Left lung (tissue), 4 donors: ENCODE measurements at regions not wholly inside any gene's neighbourhood (a gene's known extent, or its start where the extent isn't known, plus 50 kb on each side); places are given as distances from the start of the nearest gene placed in this dataset.

Experiments
- ATAC-seq: fragments of 200-7000 bp; cut with Tn5 transposase; one replicate; pipeline ENCODE4 v1.9.1; 2020; ENCODE audit warnings: moderate library complexity
- DNase-seq, 4 donors: peaks; one replicate each; pipeline ENCODE4 v3.0.0-alpha.2; 2013 to 2020
- H3K27ac ChIP-seq, 2 donors: fragments of 200-600 bp; sonication (generic) in 1 of 2; one replicate each; pipeline versions ENCODE4 v1.5.0 to v1.8.0; 2020 to 2021
- H3K27me3 ChIP-seq, 2 donors: fragments of 200-600 bp; sonication (generic) in 1 of 2; one replicate each; pipeline versions ENCODE4 v1.5.0 to v1.8.0; 2020 to 2021
- H3K36me3 ChIP-seq, 2 donors: fragments of 200-600 bp; sonication (generic) in 1 of 2; one replicate each; pipeline versions ENCODE4 v1.5.0 to v1.8.0; 2020 to 2021
- H3K4me1 ChIP-seq, 2 donors: fragments of 200-600 bp; one replicate each; pipeline ENCODE4 v1.8.0; 2021
- H3K4me3 ChIP-seq, 2 donors: fragments of 200-600 bp; sonication (generic) in 1 of 2; one replicate each; pipeline versions ENCODE4 v1.5.0 to v1.8.0; 2020 to 2021; ENCODE audit warnings: mild to moderate bottlenecking in 1 of 2
- H3K9me3 ChIP-seq, 2 donors: fragments of 200-600 bp; sonication (generic) in 1 of 2; one replicate each; pipeline versions ENCODE4 v1.5.0 to v1.8.0; 2020 to 2021
- intact Hi-C, 2 donors: fragments of 100-400 bp; cut with DNase I; formaldehyde crosslinking; loops; one replicate each; pipeline versions ENCODE4 v1.11.2 to v1.14.2; 2022
- TF ChIP-seq, protein P1 (sequence below), 2 donors: fragments of 200-600 bp; sonication (generic) in 1 of 2; IDR thresholded peaks; one replicate each; pipeline versions ENCODE4 v1.5.0 to v1.8.0; 2021; ENCODE audit warnings: antibody characterized with exemption in 2 of 2
- donor health status: DM: no; HTN: yes; CAD: no.
- donor health status: DM: no; HTN: no; CAD: no.

DNA sequence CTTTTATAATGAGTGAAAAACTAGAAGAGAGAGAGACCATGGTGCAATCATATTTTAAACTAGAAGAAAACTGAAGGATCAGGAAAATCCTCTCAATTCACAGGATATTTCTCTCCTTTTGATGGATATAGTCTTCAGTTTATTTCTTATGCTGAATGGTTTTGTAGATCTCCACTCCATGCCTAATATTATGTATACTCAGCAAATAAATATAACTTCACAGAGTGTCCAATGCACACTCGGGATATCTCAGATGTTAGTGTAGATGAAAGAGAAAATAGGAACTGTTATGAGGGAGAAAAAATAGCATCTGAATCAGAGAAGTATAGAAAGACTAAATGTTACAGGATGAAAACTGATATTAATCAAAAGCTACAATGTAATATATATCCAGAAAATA, 1324.5 kb upstream of the PIK3C3 start:
- ATAC-seq (no peak), DNase-seq (no peak)
- no peaks in the 10 kb centered on the region for H3K36me3 ChIP-seq
- no peaks in the 10 kb centered on the region for H3K27me3 ChIP-seq
- H3K4me3 ChIP-seq: no peak overlapping the region
- peaks cover 0 to 9% of the 10 kb centered on the region in 2 donors for H3K9me3 ChIP-seq
- TF ChIP-seq, protein P1, sequence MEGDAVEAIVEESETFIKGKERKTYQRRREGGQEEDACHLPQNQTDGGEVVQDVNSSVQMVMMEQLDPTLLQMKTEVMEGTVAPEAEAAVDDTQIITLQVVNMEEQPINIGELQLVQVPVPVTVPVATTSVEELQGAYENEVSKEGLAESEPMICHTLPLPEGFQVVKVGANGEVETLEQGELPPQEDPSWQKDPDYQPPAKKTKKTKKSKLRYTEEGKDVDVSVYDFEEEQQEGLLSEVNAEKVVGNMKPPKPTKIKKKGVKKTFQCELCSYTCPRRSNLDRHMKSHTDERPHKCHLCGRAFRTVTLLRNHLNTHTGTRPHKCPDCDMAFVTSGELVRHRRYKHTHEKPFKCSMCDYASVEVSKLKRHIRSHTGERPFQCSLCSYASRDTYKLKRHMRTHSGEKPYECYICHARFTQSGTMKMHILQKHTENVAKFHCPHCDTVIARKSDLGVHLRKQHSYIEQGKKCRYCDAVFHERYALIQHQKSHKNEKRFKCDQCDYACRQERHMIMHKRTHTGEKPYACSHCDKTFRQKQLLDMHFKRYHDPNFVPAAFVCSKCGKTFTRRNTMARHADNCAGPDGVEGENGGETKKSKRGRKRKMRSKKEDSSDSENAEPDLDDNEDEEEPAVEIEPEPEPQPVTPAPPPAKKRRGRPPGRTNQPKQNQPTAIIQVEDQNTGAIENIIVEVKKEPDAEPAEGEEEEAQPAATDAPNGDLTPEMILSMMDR (IDR thresholded peaks at IDR 0.05): no peak
- H3K27ac ChIP-seq: no peak overlapping the region
- intact Hi-C loops: no loop called here
- no peaks in the 10 kb centered on the region for H3K4me1 ChIP-seq

DNA sequence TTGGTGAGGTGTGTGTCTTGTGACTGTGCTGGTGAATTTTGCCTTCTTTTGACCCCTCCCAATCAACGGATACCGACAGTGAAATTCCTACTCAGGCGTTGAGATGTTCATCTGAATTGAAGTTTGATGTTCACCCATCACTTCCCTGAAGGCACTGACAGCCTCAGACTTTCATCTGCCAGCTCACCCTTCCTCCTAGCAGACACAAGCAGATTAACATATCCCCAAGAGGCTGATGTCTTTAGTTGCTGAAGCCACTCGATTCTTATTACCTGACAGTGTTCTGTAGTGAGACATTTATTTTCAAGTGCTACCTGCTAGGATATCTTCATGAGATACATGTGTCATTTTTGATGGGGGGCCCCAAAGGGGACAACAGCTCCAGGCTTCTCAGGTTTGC, 1330.1 kb upstream of the PIK3C3 start:
- ATAC-seq: no peak
- H3K27me3 ChIP-seq: no peaks in the 10 kb centered on the region
- no peaks in the 10 kb centered on the region for H3K36me3 ChIP-seq
- TF ChIP-seq, protein P1 (IDR thresholded peaks at IDR 0.05): no peak
- no peaks in the 10 kb centered on the region for H3K4me1 ChIP-seq
- no peak overlapping the region for H3K27ac ChIP-seq
- intact Hi-C loops: no loop called here
- no peaks in the 10 kb centered on the region for H3K9me3 ChIP-seq
- H3K4me3 ChIP-seq: no peak overlapping the region
- DNase-seq: no peak

DNA sequence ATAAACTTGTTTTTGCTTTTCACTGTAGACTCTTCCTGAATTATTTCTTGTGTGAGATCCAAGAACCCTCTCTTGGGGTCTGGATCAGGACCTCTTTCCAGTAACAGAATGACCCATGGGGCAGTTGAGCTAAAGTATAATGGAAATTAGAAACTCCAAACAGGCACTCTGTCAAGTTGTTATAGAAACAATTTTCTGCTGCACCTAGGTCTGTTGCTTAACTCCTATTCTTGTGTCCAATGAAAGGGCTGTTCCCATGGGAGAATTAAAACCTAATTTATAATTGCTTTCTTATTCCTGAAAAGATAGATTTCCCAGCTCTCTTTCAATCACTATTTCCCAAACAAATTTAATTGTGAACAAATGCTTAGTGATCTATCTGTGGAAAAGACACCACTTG, 1341.3 kb upstream of the PIK3C3 start:
- intact Hi-C loops: no loop called here
- TF ChIP-seq, protein P1 (IDR thresholded peaks at IDR 0.05): no peak
- H3K36me3 ChIP-seq: no peaks in the 10 kb centered on the region
- DNase-seq (no peak), ATAC-seq (no peak)
- H3K27ac ChIP-seq: no peak overlapping the region
- H3K27me3 ChIP-seq: no peaks in the 10 kb centered on the region
- H3K4me1 ChIP-seq: no peaks in the 10 kb centered on the region
- H3K4me3 ChIP-seq: no peak overlapping the region
- peaks cover 0 to 7% of the 10 kb centered on the region in 2 donors for H3K9me3 ChIP-seq

DNA sequence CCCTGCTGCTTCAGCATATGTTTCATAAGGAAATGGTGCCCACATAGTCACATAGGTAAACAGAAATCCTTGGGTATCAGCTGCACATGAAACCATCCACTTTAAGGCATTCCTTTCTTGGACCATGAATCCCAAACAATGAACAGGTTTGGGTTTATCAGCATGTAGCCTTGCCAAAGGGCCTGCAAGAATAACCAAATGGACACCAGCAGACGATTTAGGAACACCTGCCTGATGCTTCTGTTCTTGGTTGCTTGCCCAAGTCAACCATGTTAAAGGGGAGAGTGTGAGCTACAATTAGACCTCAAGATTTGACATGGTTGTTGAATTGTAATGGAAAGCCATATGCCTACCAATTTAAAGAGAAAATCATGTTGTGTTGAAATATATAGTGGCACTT, 1342.7 kb upstream of the PIK3C3 start:
- H3K4me1 ChIP-seq: no peaks in the 10 kb centered on the region
- no peaks in the 10 kb centered on the region for H3K27me3 ChIP-seq
- H3K36me3 ChIP-seq: no peaks in the 10 kb centered on the region
- TF ChIP-seq, protein P1 (IDR thresholded peaks at IDR 0.05): no peak
- H3K9me3 ChIP-seq: peaks cover 0 to 5% of the 10 kb centered on the region in 2 donors
- intact Hi-C loops: no loop called here
- no peak overlapping the region for H3K27ac ChIP-seq
- H3K4me3 ChIP-seq: no peak overlapping the region
- DNase-seq (no peak), ATAC-seq (no peak)

DNA sequence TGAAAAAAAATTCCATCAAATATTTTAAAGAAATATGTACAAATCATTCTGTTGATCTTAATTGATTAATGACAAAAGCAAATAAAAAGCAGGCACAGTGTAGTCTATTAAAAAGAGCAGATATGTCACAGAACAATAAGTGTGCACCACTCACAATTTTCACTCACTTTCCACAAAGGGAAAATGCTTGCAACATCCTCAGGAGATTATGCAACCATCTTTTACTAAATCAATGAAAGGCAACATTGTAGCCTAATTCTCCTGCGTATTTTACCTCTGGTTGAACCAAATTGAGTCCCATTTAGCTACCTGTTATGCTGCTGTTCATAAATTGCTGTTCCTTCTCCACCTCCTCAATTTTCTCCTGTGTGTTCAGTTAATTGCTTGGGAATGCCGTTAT, 1346.8 kb upstream of the PIK3C3 start:
- intact Hi-C loops: no loop called here
- Histone ChIP-seq H3K4me1 (no peaks in the 10 kb centered on the region), H3K36me3 (no peaks in the 10 kb centered on the region), H3K27ac (no peak overlapping the region), H3K9me3 (peaks cover 0 to 2% of the 10 kb centered on the region in 2 donors), H3K27me3 (no peaks in the 10 kb centered on the region), H3K4me3 (no peak overlapping the region)
- ATAC-seq (no peak), DNase-seq (no peak)
- TF ChIP-seq, protein P1 (IDR thresholded peaks at IDR 0.05): no peak
